ENCODE measurements at regions not wholly inside any gene's neighbourhood (a gene's known extent, or its start where the extent isn't known, plus 50 kb on each side); places are given as distances from the start of the nearest gene placed in this dataset.
A peak's percentile ranks its signal among the peaks of the same experiment; 100 is the strongest.

GRCh38 chr17:5797447-5798050 is 213.2 kb upstream of the NLRP1 start:
- no peak for DNase-seq

More at GRCh38 chr17:5797447-5798050, 213.2 kb upstream of the NLRP1 start:
- no peak overlapping the region for H3K18ac ChIP-seq (ENCODE audit: insufficient read length, low read depth, low read length)
- H3T11ph ChIP-seq (ENCODE audit: low read length), result no peak overlapping the region
- Mint-ChIP-seq H3K27me3 (ENCODE audit: low read depth) (peaks cover 24% of the 10 kb centered on the region), H3K4me3 (peak overlapping the region; percentile 6 to 47; a peak in 3 of 5 replicates), H3K4me1 (peaks cover 47 to 54% of the 10 kb centered on the region in 2 experiments), H3K36me3 (ENCODE audit: insufficient read depth in 1 of 3, low read depth in 3 of 3) (peaks cover 7 to 9% (median 7%) of the 10 kb centered on the region in 3 experiments), H3K27ac (peak overlapping the region in 1 of 3 experiments; percentile 32; a peak in 3 of 7 replicates), H3K9me3 (peaks cover 7 to 10% of the 10 kb centered on the region in 2 experiments)
- peaks cover 10% of the 10 kb centered on the region; the same call in 1 of the 2 replicates for H3K4me1 ChIP-seq (ENCODE audit: insufficient read depth, low read length)
- no peak overlapping the region for H3K27ac ChIP-seq (ENCODE audit: insufficient read length, low read depth, low read length)
- H2BK15ac ChIP-seq (ENCODE audit: low read depth, low read length), result no peak overlapping the region
- TF ChIP-seq, protein P1, sequence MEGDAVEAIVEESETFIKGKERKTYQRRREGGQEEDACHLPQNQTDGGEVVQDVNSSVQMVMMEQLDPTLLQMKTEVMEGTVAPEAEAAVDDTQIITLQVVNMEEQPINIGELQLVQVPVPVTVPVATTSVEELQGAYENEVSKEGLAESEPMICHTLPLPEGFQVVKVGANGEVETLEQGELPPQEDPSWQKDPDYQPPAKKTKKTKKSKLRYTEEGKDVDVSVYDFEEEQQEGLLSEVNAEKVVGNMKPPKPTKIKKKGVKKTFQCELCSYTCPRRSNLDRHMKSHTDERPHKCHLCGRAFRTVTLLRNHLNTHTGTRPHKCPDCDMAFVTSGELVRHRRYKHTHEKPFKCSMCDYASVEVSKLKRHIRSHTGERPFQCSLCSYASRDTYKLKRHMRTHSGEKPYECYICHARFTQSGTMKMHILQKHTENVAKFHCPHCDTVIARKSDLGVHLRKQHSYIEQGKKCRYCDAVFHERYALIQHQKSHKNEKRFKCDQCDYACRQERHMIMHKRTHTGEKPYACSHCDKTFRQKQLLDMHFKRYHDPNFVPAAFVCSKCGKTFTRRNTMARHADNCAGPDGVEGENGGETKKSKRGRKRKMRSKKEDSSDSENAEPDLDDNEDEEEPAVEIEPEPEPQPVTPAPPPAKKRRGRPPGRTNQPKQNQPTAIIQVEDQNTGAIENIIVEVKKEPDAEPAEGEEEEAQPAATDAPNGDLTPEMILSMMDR (conservative IDR thresholded peaks at IDR 0.05), result no peak
- H2BK12ac ChIP-seq (ENCODE audit: insufficient read length, low read depth, low read length), result no peak overlapping the region
- no peaks in the 10 kb centered on the region for H3K79me2 ChIP-seq (ENCODE audit: insufficient read depth, low read length)
- H4K91ac ChIP-seq (ENCODE audit: insufficient read length, low read depth, low read length), result no peak overlapping the region
- H3K9me3 ChIP-seq (ENCODE audit: control insufficient read depth, low read depth, low read length), result no peaks in the 10 kb centered on the region
- no peaks in the 10 kb centered on the region for H3K27me3 ChIP-seq (ENCODE audit: insufficient read depth, low read length)
- no peaks in the 10 kb centered on the region for H4K20me1 ChIP-seq (ENCODE audit: control insufficient read depth, insufficient read depth, insufficient read length)
- no peak overlapping the region for H3K56ac ChIP-seq (ENCODE audit: insufficient read length, low read depth, low read length)
- no peak overlapping the region for H2AK5ac ChIP-seq (ENCODE audit: insufficient read length, low read length)
- H2BK120ac ChIP-seq (ENCODE audit: low read depth, low read length, poor library complexity, severe bottlenecking), result no peak overlapping the region
- WGBS (ENCODE audit: extremely low coverage, insufficient read length, low lambda C conversion rate), result no CpG with 5 or more reads among the region's 12 CpGs
- no peaks in the 10 kb centered on the region for H3K79me1 ChIP-seq (ENCODE audit: insufficient read depth, low read depth, low read length, poor library complexity, severe bottlenecking)
- no peak overlapping the region for H4K8ac ChIP-seq (replicated peaks; ENCODE audit: insufficient read length, low read depth, low read length)
- no peak overlapping the region for H3K4ac ChIP-seq (ENCODE audit: low read depth, low read length)
- H4K5ac ChIP-seq (ENCODE audit: insufficient read length, low read depth, low read length), result no peak overlapping the region
- no peak overlapping the region for H3K14ac ChIP-seq (ENCODE audit: insufficient read depth, low read length)
- no peak overlapping the region for H3K23ac ChIP-seq (ENCODE audit: insufficient read length, low read depth, low read length)
- H3K23me2 ChIP-seq (ENCODE audit: insufficient read length, low read depth, low read length, poor library complexity, severe bottlenecking), result no peaks in the 10 kb centered on the region
- no peak overlapping the region for H2AFZ ChIP-seq (ENCODE audit: low read length)
- H2BK5ac ChIP-seq (ENCODE audit: insufficient read length, low read length), result no peak overlapping the region
- H3K9ac ChIP-seq (ENCODE audit: extremely low read depth, insufficient read length, low read length), result no peak overlapping the region
- no peak overlapping the region for H2BK20ac ChIP-seq (ENCODE audit: low read depth, low read length, poor library complexity, severe bottlenecking)
- peak overlapping the region; percentile 47 for H3K4me2 ChIP-seq (ENCODE audit: insufficient read depth, insufficient read length, low read length)
